ENCODE measurements at regions not wholly inside any gene's neighbourhood (a gene's known extent, or its start where the extent isn't known, plus 50 kb on each side); places are given as distances from the start of the nearest gene placed in this dataset.

DNA sequence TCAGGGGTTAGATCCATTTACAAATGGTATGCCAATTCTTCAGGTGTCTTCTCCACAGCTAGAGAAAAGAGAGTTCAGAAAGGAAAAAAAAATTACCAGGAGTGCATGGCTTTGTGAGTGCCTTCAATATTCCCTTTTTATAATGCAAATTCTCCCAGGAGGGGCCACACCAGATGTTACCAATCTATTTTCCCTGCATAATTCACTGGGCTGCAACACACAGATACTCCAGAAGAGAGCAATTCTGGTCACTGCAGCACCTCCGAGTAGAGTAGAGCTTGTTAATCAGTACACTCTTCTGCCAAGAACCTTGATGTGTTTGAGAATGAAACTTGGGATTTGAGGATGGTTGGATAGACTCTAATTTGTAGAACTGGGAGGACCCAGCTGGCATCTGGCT is 80.7 kb upstream of the SPRED1 start:
- H3K9me3 ChIP-seq (ENCODE audit: low read length) = no peaks in the 10 kb centered on the region
- no peaks in the 10 kb centered on the region for H4K20me1 ChIP-seq (ENCODE audit: insufficient read depth)
- H3F3A ChIP-seq (ENCODE audit: insufficient read depth, low read length, poor library complexity, severe bottlenecking) = no peaks in the 10 kb centered on the region
- H3K27ac ChIP-seq (ENCODE audit: low read length) = no peak overlapping the region
- no peaks in the 10 kb centered on the region for H3K9me2 ChIP-seq (ENCODE audit: insufficient read depth, low read length)
- no peaks in the 10 kb centered on the region for H3K36me3 ChIP-seq (ENCODE audit: insufficient read depth, low read length)
- H3K27me3 ChIP-seq (ENCODE audit: insufficient read depth, low read depth, low read length) = no peaks in the 10 kb centered on the region
- no peak overlapping the region for H3K9ac ChIP-seq (ENCODE audit: low read length)
- H3K4me2 ChIP-seq (ENCODE audit: low read length) = no peak overlapping the region
- no peak overlapping the region for H2AFZ ChIP-seq (ENCODE audit: low read depth, low read length)
- H3K4me3 ChIP-seq (ENCODE audit: low read length) = no peak overlapping the region
- no peaks in the 10 kb centered on the region for H3K79me2 ChIP-seq (replicated peaks; ENCODE audit: insufficient read depth, low read length)
- TF ChIP-seq SMC3 (conservative IDR thresholded peaks at IDR 0.05; ENCODE audit: poor library complexity) = no peak
- TF ChIP-seq RAD21 (conservative IDR thresholded peaks at IDR 0.05) = no peak
- no peak for TF ChIP-seq CTCF (IDR thresholded peaks at IDR 0.05; ENCODE audit: poor library complexity, severe bottlenecking)
- TF ChIP-seq EZH2 (IDR thresholded peaks at IDR 0.05; ENCODE audit: borderline replicate concordance, insufficient read depth, low read length, poor library complexity, severe bottlenecking) = no peak
- TF ChIP-seq, protein P1, sequence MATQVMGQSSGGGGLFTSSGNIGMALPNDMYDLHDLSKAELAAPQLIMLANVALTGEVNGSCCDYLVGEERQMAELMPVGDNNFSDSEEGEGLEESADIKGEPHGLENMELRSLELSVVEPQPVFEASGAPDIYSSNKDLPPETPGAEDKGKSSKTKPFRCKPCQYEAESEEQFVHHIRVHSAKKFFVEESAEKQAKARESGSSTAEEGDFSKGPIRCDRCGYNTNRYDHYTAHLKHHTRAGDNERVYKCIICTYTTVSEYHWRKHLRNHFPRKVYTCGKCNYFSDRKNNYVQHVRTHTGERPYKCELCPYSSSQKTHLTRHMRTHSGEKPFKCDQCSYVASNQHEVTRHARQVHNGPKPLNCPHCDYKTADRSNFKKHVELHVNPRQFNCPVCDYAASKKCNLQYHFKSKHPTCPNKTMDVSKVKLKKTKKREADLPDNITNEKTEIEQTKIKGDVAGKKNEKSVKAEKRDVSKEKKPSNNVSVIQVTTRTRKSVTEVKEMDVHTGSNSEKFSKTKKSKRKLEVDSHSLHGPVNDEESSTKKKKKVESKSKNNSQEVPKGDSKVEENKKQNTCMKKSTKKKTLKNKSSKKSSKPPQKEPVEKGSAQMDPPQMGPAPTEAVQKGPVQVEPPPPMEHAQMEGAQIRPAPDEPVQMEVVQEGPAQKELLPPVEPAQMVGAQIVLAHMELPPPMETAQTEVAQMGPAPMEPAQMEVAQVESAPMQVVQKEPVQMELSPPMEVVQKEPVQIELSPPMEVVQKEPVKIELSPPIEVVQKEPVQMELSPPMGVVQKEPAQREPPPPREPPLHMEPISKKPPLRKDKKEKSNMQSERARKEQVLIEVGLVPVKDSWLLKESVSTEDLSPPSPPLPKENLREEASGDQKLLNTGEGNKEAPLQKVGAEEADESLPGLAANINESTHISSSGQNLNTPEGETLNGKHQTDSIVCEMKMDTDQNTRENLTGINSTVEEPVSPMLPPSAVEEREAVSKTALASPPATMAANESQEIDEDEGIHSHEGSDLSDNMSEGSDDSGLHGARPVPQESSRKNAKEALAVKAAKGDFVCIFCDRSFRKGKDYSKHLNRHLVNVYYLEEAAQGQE (IDR thresholded peaks at IDR 0.05; ENCODE audit: borderline replicate concordance) = no peak
- no peak for TF ChIP-seq POLR2AphosphoS5 (IDR thresholded peaks at IDR 0.05)
- TF ChIP-seq EP300 (conservative IDR thresholded peaks at IDR 0.05; ENCODE audit: poor library complexity, severe bottlenecking) = no peak
- no peak for TF ChIP-seq TAF1 (IDR thresholded peaks at IDR 0.05; ENCODE audit: low read depth)
- no peak for TF ChIP-seq MXI1 (conservative IDR thresholded peaks at IDR 0.05; ENCODE audit: poor library complexity, severe bottlenecking)

- Histone ChIP-seq H3K9ac (ENCODE audit: low read length) (no peak overlapping the region), H3K27me3 (ENCODE audit: insufficient read depth, low read depth, low read length) (no peaks in the 10 kb centered on the region), H2AFZ (ENCODE audit: low read depth, low read length) (no peak overlapping the region), H3K79me2 (replicated peaks; ENCODE audit: insufficient read depth, low read length) (no peaks in the 10 kb centered on the region), H3K4me2 (ENCODE audit: low read length) (no peak overlapping the region), H3K9me2 (ENCODE audit: insufficient read depth, low read length) (no peaks in the 10 kb centered on the region), H3K27ac (ENCODE audit: low read length) (no peak overlapping the region), H4K20me1 (ENCODE audit: insufficient read depth) (no peaks in the 10 kb centered on the region), H3K9me3 (ENCODE audit: low read length) (no peaks in the 10 kb centered on the region), H3K36me3 (ENCODE audit: insufficient read depth, low read length) (no peaks in the 10 kb centered on the region), H3F3A (ENCODE audit: insufficient read depth, low read length, poor library complexity, severe bottlenecking) (no peaks in the 10 kb centered on the region), H3K4me3 (ENCODE audit: low read length) (no peak overlapping the region)
- no peak for TF ChIP-seq POLR2AphosphoS5 (IDR thresholded peaks at IDR 0.05)
- TF ChIP-seq TAF1 (IDR thresholded peaks at IDR 0.05; ENCODE audit: low read depth) = no peak
- TF ChIP-seq SMC3 (conservative IDR thresholded peaks at IDR 0.05; ENCODE audit: poor library complexity) = no peak
- no peak for TF ChIP-seq RAD21 (conservative IDR thresholded peaks at IDR 0.05)
- no peak for TF ChIP-seq CTCF (IDR thresholded peaks at IDR 0.05; ENCODE audit: poor library complexity, severe bottlenecking)
These were observed 77.9 kb upstream of the SPRED1 start for GRCh38 chr15:38174691-38175090.

All from neural cell (in vitro differentiated cells).